ENCODE measurements at regions not wholly inside any gene's neighbourhood (a gene's known extent, or its start where the extent isn't known, plus 50 kb on each side); places are given as distances from the start of the nearest gene placed in this dataset.
"Not testable (repeated sequence)": the region's sequence is repeated elsewhere in the genome, so short reads cannot be mapped to it uniquely, and the experiment has no call there.

GRCh38 chr5:89694026-89694550 lies 715.5 kb downstream of the CETN3 start:
- Histone ChIP-seq H3K27ac (no peak overlapping the region), H3K36me3 (no peaks in the 10 kb centered on the region), H3K4me3 (no peak overlapping the region), H3K27me3 (no peaks in the 10 kb centered on the region), H4K20me1 (no peaks in the 10 kb centered on the region), H3K4me2 (no peak overlapping the region), H3K4me1 (no peaks in the 10 kb centered on the region), H3K9me3 (no peaks in the 10 kb centered on the region), H3K9ac (no peak overlapping the region)
- TF ChIP-seq Cebpa-rat (IDR thresholded peaks at IDR 0.05) = no peak

- no peak overlapping the region for H3K9ac ChIP-seq
- H4K20me1 ChIP-seq = no peaks in the 10 kb centered on the region
- H3K4me3 ChIP-seq = no peak overlapping the region
- no peak for TF ChIP-seq Cebpa-rat (IDR thresholded peaks at IDR 0.05)
- H3K36me3 ChIP-seq = no peaks in the 10 kb centered on the region
- no peaks in the 10 kb centered on the region for H3K9me3 ChIP-seq
- no peaks in the 10 kb centered on the region for H3K4me1 ChIP-seq
- H3K27me3 ChIP-seq = no peaks in the 10 kb centered on the region
- H3K27ac ChIP-seq = no peak overlapping the region
- H3K4me2 ChIP-seq = no peak overlapping the region
Observed at GRCh38 chr5:89690331-89690730, 719.2 kb downstream of the CETN3 start.

- no peak overlapping the region for H3K9ac ChIP-seq
Observed at GRCh38 chr5:89686081-89686765, 723.3 kb downstream of the CETN3 start.

GRCh38 chr5:89676634-89677033 lies 732.9 kb downstream of the CETN3 start:
- Histone ChIP-seq H4K20me1 (no peaks in the 10 kb centered on the region), H3K4me2 (no peak overlapping the region), H3K9ac (no peak overlapping the region), H3K4me3 (no peak overlapping the region), H3K9me3 (no peaks in the 10 kb centered on the region), H3K36me3 (no peaks in the 10 kb centered on the region), H3K27ac (no peak overlapping the region), H3K4me1 (no peaks in the 10 kb centered on the region), H3K27me3 (no peaks in the 10 kb centered on the region)
- TF ChIP-seq Cebpa-rat (IDR thresholded peaks at IDR 0.05) = no peak

More at GRCh38 chr5:89686081-89686765, 723.3 kb downstream of the CETN3 start:
- no peak for TF ChIP-seq Cebpa-rat (IDR thresholded peaks at IDR 0.05)
- H3K9me3 ChIP-seq = no peaks in the 10 kb centered on the region
- no peak overlapping the region for H3K4me2 ChIP-seq
- no peaks in the 10 kb centered on the region for H3K27me3 ChIP-seq
- H3K36me3 ChIP-seq = no peaks in the 10 kb centered on the region
- H3K27ac ChIP-seq = no peak overlapping the region
- no peaks in the 10 kb centered on the region for H3K4me1 ChIP-seq
- no peaks in the 10 kb centered on the region for H4K20me1 ChIP-seq
- no peak overlapping the region for H3K4me3 ChIP-seq

GRCh38 chr5:89673019-89673418 lies 736.5 kb downstream of the CETN3 start:
- H3K27ac ChIP-seq = no peak overlapping the region
- H4K20me1 ChIP-seq = no peaks in the 10 kb centered on the region
- TF ChIP-seq Cebpa-rat (IDR thresholded peaks at IDR 0.05) = no peak
- no peaks in the 10 kb centered on the region for H3K36me3 ChIP-seq
- no peaks in the 10 kb centered on the region for H3K27me3 ChIP-seq
- no peak overlapping the region for H3K4me2 ChIP-seq
- no peak overlapping the region for H3K9ac ChIP-seq
- no peaks in the 10 kb centered on the region for H3K9me3 ChIP-seq
- no peaks in the 10 kb centered on the region for H3K4me1 ChIP-seq
- H3K4me3 ChIP-seq = no peak overlapping the region

- Histone ChIP-seq H3K4me3 (no peak overlapping the region), H3K4me2 (no peak overlapping the region), H3K27me3 (no peaks in the 10 kb centered on the region), H3K4me1 (no peaks in the 10 kb centered on the region), H3K9ac (no peak overlapping the region), H3K36me3 (no peaks in the 10 kb centered on the region), H3K27ac (no peak overlapping the region), H4K20me1 (no peaks in the 10 kb centered on the region), H3K9me3 (peaks cover 4% of the 10 kb centered on the region; the same call in 1 of the 2 replicates)
- no peak for TF ChIP-seq Cebpa-rat (IDR thresholded peaks at IDR 0.05)
Observed at GRCh38 chr5:89668821-89669220, 740.7 kb downstream of the CETN3 start.

GRCh38 chr5:89662499-89662898 lies 747.1 kb downstream of the CETN3 start:
- no peaks in the 10 kb centered on the region for H4K20me1 ChIP-seq
- peaks cover 4% of the 10 kb centered on the region; the same call in 1 of the 2 replicates for H3K9me3 ChIP-seq
- no peaks in the 10 kb centered on the region for H3K4me1 ChIP-seq
- H3K4me2 ChIP-seq = no peak overlapping the region
- H3K9ac ChIP-seq = no peak overlapping the region
- no peaks in the 10 kb centered on the region for H3K36me3 ChIP-seq
- H3K27ac ChIP-seq = no peak overlapping the region
- no peak for TF ChIP-seq Cebpa-rat (IDR thresholded peaks at IDR 0.05)
- no peaks in the 10 kb centered on the region for H3K27me3 ChIP-seq
- no peak overlapping the region for H3K4me3 ChIP-seq

GRCh38 chr5:89638871-89639270 lies 755.9 kb upstream of the MEF2C start:
- Histone ChIP-seq H3K4me1 (no peaks in the 10 kb centered on the region), H3K4me2 (no peak overlapping the region), H3K4me3 (no peak overlapping the region), H4K20me1 (no peaks in the 10 kb centered on the region), H3K27me3 (no peaks in the 10 kb centered on the region), H3K27ac (no peak overlapping the region), H3K36me3 (no peaks in the 10 kb centered on the region), H3K9me3 (peaks cover 9% of the 10 kb centered on the region; the same call in 1 of the 2 replicates), H3K9ac (no peak overlapping the region)
- TF ChIP-seq Cebpa-rat (IDR thresholded peaks at IDR 0.05) = no peak

- peaks cover 10% of the 10 kb centered on the region; the same call in 1 of the 2 replicates for H3K9me3 ChIP-seq
- H3K36me3 ChIP-seq, H4K20me1 ChIP-seq, H3K4me3 ChIP-seq, H3K4me2 ChIP-seq, H3K27ac ChIP-seq, H3K9ac ChIP-seq, H3K27me3 ChIP-seq, H3K4me1 ChIP-seq: not testable (repeated sequence)
Observed at GRCh38 chr5:89634176-89634575, 751.2 kb upstream of the MEF2C start.

GRCh38 chr5:89630064-89630463 lies 747.1 kb upstream of the MEF2C start:
- not testable (repeated sequence) for H3K27me3 ChIP-seq, H4K20me1 ChIP-seq, H3K4me2 ChIP-seq, H3K36me3 ChIP-seq, H3K4me1 ChIP-seq, H3K9ac ChIP-seq, H3K4me3 ChIP-seq, H3K9me3 ChIP-seq, H3K27ac ChIP-seq
